Iris pigment epithelial cell (primary cell): ENCODE measurements at regions not wholly inside any gene's neighbourhood (a gene's known extent, or its start where the extent isn't known, plus 50 kb on each side); places are given as distances from the start of the nearest gene placed in this dataset.
"Not testable (repeated sequence)": the region's sequence is repeated elsewhere in the genome, so short reads cannot be mapped to it uniquely, and the experiment has no call there.

Experiments
- DNase-seq: peaks from one replicate; pipeline ENCODE4 v3.0.0-alpha.2; 2011; ENCODE audit warnings: low read depth

DNA sequence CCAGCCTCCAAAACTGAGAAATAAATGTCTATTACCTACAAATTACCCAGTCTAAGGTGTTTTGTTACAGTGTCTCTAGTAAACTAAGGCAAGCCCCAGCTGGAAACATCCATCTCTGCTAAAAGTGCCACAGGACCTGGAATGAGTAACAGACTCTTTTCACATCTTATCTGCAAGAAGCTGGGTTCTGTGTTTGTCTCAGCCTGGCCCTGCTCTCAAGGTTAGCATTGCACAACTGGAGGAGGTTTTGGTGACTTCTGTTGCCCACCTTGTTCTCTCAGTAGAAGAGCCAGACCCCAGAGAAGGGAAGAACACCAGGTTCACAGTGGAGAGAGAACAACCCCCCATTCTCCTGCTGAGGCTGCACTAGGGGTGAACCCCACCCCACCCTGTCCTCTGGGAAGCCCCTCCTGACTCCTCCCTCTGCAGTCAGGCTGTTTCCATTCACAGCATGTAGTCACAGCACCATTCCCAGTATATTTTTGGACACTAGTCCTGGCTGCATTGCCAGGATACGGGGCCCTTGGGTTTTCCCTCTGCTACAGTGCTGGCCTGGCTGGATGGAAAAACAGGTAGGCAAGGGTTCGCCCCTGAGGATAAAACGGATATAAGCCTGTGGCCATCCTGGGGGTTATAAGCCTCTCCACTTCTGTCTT lies 280.0 kb downstream of the BCL2L11 start:
- DNase-seq, result not testable (repeated sequence)

DNA sequence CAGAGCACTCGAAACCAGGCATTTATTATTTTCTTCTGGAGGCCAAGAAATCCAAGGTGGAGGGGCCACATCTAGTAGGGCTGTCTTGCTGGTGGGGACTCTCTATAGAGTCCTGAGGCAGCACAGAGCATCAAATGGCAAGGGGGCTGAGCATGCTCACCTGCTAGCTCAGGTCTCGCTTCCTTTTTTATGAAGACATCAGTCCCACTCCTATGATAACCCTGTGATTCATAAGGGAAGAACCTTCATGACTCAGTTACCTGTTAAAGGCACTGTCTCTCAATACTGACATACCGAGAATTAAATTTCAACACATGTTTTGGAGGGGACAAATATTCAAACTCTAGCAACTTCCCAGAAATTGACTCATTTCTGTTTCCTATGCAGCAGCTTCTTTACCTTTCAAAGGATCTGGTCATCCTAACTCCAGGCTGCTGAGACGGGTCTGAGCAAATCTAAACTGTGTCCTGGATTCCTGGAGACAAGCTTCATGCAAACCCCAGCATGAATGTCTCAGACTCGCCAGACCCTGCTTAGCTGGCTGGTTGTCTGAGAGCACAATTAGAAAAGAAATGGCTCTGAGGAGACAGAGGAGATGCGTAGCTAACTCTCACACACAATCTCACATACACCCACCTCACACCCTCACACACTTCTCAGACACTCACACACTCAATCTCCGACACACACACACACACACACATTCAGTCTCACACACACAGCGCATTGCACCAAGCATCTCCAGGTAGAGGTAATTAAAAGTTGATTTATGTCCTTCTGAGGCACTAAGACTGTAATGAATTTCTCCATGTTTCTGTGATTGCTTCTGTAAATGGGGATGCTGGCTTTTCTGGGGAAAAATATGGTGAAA lies 280.8 kb downstream of the BCL2L11 start:
- DNase-seq, result not testable (repeated sequence)

DNA sequence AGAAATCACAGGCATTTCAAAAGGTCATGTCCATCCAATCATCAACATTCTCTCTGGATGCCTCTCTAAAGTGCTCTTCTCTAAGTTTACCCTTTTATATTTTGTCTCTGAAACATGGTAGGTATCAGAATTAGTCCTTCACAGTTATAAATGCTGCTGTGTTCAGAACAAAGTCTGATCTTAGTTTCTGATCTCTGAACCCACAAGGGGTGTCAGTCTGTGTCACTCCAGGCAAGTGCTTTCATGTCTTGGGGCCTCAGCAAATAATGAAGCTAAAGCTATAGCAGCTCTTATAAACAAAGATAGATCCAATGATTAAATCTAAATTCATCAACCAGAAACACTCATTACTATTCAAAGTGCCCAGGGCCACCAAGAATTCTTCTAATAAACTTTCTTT lies 281.7 kb downstream of the BCL2L11 start:
- not testable (repeated sequence) for DNase-seq

DNA sequence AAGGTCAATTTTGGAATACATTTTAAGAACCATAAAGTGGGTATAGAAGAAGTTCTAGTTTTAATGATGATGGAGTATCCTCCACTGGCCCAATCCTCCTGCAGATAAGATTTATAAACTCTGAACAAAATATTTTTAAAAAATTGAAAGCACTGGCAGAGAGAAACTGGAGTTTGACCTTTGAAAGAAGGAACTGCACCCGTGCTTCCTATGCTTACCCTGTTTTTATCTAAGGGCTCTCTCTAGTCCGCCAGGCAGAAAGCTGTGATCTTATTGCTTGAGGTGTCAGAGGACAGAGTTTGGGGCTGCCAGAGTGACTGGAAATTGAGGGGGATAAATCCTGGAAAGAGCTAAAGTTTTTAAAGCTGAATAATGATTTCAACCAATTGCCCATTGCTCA lies 282.6 kb downstream of the BCL2L11 start:
- DNase-seq, result not testable (repeated sequence)

DNA sequence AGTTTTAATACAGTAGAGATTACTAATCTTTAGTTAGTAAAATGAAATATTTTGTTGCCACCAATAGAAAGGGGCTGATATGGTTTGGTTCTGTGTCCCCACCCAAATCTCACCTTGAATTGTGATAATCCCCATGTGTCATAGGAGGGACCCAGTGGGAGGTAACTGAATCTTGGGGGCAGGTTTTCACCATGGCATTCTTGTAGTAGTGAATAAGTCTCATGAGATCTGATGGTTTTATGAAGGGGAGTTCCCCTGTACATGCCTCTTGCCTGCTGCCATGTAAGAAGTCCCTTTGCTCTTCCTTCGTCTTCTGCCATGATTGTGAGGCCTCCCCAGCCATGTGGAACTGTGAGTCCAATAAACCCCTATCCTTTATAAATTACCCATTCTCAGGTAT lies 285.9 kb downstream of the BCL2L11 start:
- not testable (repeated sequence) for DNase-seq

DNA sequence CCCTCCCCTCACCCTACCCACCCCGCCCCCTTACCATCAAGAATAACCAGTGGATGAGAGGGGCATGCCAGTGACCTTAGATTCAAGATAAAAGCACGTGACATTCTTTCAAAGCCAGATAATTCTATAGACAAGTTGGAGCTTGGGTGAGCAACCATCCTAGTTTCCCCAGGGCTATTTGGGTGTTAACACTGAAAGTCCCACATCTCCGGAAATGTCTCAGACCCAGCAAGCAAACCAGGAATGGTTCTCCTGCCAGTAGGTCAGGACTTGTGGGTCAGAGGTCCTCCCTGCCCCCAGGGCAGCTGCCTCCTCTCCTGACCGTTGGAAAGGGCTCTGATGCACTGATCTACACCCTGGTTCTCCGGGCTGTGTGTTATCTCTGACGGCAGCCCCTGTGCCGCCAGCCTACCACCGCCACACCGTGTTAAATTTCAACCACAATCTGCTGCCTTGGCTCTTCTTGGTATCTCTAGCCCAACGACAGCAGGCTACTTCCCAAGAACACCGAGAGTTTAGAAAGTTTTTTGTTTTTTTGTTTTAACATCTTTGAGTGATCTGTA lies 287.0 kb downstream of the BCL2L11 start:
- DNase-seq, result peak; percentile 19

DNA sequence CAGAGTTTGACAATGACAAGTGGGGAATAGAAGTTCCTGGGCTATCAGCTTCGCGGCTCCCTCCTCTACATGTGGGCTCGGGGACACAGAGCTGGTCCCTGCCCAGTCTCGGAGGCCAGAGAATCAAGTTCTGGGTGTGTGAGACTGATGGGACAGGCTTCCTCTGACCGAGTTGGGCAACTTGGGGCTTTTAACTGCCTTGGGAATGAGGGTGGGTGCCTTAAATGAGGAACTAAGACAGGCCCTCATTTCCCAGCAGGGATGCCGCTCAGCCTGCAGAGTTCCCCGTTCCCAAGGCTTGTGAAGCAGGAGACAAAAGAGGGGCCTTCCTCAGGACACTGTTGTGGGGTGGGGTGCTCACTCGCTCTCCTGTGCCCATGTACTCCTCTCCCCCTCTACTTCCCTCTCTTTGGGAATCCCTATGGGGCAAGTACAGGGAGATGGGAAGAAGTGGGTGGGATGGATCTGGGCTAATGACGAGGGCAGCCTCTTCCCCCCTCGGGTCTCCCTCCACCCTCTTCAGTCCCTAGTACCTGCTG lies 290.2 kb downstream of the BCL2L11 start:
- DNase-seq, result not testable (repeated sequence)

DNA sequence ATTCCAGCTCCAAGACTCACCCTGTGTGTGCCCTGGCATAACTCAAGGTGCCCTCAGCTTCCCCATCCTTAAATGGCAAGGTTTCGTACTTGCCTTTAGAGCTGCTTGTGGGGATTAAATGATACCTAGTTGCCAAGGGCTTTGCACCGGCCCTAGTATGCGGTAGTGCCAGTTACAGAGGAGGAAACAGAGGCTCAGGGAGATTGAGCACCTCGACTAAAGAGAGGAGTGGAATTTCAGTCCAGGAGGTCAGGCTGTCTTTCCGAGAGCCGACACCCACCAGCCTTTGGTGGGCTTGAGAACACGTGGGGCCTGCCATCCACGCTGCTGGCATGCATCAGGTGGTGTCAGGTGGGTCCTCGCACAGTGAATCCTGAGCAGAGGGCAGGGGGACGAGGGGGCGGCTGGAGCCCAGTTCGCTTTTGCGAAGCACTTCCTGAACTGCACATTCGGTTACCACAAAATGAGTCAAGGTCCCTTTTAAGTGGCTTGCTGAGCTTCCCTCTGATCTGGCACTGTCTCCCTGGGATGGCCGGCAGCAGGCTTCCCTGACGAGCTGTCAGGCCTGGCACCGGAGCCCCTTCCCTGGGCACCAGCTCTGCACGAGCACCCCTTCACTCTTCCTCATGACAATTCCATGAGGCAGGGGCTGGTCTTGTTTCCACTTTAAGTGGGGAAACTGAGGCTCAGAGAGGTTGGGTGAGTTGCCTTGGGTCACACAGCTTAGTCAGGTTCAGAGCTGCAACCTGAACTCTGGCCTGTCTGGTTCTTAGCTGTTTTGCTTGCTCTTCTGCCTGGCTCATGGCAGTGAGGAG lies 291.4 kb downstream of the BCL2L11 start:
- DNase-seq, result not testable (repeated sequence)

DNA sequence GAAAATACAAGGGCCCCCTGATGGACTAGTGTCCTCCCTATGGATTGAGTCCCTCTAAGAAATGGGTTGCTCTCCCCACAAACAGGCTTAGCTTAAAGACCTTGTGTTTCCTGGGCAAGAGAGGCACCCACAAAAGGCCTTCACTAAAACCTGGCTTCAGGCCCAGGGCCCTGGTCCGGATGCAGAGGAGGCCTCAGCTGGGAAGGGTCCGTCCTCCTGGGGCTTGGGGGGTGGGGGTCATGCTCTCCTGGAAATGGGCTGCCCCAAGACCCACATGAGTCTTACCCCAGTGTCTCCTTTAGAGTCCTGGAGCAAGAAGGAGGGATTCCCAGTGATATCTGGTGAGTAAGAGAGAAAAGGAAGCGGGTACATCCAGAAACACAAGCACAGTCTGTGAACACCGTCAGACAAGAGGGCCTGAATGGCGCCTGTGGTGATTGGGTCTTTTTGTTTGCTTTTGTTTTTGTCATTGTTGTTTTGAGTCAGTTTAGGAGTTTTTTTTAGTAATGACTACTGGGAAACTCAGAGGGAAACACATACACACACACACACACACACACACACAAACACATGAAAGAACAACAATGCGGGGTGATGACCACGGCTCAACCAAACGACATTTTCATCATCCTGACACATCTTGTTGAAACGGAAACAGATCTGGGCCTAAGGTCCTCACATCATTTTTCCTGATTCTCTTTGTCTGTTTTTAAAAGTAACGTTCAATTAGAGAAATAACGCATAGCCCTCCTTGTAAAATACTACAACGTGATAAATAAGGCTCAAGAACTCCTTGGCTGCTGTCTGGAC lies 292.3 kb downstream of the BCL2L11 start:
- DNase-seq, result not testable (repeated sequence)

DNA sequence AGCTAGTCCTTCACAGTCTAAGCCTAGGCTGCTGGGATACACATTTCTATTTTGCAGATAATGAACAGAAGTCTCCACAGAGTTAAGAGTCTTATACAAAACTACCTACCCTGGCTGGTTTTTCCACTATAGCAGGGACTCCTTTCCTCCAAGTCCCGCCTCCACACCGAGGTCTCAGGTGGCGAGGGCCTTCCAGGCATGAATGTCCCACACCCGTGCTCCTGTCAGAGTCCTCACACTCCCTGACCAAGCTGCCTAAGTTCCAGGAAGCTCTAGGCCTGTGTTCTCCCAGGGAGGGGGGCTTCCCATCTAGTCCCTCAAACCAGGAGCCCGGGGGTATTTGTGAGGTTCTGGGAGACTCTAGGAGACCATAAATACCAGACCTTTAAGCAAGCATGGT lies 293.2 kb downstream of the BCL2L11 start:
- DNase-seq, result not testable (repeated sequence)

DNA sequence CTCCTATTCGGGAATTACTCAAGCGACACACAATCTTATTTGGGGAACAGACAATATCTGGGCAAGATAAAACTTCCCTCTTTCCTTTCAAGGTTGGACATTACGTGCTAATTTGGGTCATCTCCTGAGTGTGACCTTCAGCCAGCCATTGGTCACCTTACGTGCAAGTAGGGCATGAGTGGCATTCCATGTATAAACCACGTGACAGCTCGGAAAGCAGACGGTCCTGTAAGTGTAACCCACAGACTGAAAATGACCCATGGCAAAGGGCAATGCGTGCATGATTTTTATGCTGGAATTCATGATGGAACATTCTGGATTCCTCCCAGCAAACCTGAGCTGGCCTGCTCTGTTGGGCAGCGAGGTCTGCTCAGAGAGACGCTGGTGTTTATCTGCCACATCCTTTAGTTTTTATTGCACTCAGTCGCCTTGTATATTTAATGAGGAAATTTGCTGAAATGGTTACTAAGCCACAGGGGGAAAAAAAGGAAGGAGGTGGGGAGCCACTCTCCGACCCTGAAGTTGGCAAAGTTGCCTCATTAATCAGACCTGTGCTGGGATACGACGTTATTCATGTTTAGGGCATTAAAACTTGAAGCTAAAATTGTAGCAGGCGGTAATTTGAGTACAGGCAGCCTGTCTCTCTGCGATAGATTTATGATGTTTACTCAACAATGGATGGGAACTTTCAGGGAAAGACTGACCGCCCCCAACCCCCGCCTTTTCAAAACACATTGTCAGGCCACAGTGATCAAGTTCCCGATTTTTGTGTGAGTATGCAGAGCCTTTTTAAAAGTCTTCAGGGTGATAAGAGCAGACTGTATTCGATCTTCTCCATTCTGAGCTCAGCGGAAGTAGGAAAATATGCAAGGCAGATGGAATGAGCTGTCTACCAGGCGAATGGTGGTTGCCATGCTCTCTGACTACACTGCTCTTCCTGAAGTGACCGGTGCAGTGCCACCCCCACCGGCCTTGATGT lies 295.3 kb downstream of the BCL2L11 start:
- peak; percentile 4 for DNase-seq

DNA sequence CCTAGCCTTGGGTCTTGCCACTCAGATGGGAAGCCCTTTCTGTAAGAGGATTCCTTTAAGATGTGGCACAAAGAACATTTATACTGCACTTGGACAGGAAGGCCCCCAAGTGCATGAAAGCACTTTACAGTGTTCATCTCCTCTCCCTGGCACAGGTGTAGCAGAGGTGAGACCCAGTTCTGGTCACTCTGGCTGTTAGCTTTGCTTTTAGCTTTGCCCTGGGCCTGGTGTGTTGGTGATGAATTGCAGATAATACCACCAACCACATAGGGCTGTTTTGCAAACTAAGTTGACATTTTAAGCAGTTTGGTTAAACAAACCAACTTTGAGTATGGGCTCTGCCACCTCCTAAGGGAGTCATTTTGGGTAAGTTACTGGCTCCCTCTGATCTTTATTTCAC lies 296.3 kb downstream of the BCL2L11 start:
- DNase-seq, result not testable (repeated sequence)

DNA sequence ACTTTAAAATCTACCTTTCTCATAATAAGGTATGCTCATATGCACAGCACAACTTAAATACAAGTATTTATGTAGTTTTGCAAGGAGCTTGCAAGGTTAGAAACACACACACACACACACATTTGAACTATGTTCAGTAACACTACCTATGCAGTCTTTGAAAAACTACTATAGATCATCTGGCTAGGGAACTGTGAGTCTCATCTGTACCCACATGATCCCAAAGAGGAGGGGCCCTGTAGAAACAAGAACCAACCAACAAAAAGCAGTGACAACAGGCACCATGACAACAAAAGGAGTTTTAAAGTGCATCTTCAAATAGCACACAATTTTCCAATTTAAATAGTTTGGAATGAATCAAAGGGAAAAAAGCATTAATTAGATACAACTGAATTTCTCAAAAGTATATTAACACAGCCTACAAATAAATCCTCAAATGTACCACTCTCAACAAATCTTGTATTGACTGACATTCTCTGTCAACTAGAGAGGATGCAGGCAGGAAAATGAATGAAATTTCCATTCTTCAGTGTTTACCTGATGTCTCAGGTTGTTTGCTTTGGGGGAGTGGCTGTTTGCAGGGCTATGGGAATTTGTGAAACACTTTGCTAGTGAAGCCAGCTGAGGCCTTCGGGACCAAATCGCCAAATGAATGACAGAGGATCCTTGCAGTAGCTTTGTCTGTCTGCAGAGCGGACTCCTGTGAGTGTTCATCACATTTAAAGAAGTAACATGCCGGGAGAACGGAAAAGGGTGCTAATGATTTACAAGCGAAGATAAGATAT lies 297.6 kb downstream of the BCL2L11 start:
- DNase-seq, result peak; percentile 6

DNA sequence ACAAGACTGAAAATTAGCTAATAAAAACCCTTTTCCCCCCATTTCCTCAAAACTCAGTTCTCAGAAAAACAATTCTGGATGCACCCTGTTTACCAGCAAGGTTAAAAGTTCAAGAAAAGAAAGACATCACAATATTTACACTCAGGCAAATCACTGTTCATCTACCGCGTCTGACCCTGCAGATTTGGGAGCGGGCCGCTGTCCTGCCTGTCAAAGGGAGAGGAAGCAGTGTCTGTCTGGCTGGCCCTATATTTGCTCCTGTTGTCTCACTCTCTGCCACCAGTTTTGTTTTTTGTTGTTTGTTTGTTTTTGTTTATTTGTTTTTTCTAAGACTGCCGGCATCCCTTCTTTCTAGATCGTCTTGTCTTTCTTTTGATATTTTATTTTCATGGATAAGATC lies 299.4 kb downstream of the BCL2L11 start:
- DNase-seq, result not testable (repeated sequence)

DNA sequence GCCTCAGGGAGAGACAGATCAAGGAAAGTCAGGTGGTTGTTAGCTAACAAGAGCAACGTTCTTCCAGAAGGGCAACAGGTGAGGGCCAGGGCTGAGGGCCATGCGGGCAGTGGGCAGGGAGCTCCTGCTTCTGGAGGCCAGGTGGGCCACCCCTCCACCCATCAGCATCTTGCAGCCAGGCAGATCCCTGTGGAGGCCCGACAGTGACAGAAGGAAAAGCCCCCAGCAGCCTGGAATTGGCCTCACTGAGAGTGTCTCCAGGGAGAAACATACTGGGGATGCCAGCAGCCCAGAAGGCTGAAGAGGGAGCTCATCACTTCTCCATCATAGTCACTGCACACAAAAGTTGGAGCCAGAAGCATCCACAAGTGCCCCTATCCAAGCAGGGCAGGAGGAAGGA lies 300.1 kb downstream of the BCL2L11 start:
- not testable (repeated sequence) for DNase-seq

DNA sequence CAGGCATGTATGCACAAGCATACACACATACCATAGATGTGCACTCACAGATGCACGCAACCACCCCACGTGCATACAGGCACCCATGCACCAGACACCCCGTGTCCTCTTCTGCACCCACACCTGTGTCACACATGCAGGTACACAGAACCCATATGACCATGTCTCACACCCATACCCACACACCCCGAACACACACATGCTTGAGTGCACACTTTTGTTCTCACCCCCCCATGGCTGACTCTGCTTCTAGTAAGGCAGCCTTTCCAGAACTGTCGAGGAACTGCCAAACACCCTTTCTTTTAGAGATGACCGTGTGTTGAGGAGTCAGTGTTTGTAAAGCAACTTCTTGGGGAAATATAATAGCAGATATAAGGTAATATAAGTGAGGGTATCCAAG lies 301.2 kb downstream of the BCL2L11 start:
- not testable (repeated sequence) for DNase-seq

DNA sequence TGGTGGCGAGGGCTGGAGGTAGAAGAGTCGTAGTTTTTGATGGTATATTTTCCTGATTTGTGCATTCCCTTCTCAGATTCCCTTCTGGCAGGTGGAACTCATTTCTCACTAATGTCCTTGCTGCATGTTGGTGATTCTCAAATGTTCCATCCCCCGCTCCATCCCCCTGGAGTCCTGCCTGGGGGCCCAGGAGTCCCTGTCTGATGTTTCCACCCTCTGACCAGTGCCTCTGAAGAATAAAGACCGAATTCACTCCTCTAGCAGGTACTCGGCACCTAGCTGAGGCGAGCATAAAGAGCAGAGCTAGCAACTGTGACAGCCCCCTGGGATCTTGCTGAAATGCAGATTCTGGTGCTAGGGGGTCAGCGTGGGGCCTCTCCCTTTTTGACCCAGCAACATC lies 301.8 kb downstream of the BCL2L11 start:
- not testable (repeated sequence) for DNase-seq

DNA sequence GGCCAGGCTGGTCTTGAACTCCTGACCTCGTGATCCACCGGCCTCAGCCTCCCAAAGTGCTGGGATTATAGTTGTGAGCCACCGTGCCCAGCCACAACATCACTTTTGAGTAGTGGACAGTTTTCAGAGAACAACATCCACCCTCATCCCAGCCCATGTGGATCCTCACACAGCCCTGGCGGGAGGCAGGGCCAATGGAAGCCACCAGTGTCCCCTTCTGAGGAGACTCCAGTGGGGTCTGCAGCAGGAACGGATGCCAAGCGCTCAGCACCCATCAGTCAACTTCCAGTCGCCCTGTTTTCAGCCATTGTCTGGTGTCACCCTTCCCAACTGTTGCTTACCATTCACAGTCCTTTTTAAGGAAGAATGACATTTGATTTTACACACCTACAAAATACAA lies 302.5 kb downstream of the BCL2L11 start:
- DNase-seq, result not testable (repeated sequence)

DNA sequence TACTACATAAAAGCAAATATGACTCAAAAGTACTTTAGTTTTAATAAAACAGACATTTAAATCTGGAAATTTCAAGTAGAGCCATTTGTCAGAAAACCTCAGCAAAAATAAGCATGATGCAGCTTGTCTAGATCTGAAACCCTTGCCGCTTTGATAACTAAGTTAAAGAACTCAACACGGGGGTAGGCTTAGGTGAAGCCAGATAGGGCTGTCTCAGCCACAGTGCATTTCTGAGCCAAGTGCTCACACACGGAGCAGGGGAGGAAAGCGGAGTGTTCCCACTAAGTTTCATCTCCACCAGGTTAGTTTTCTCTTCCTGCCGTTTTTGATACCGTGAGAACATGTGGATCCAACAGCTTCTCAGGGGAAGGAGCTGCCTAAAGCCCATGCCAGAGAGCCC lies 303.5 kb downstream of the BCL2L11 start:
- not testable (repeated sequence) for DNase-seq
